Thyroid gland (tissue), 4 donors: ENCODE measurements at regions not wholly inside any gene's neighbourhood (a gene's known extent, or its start where the extent isn't known, plus 50 kb on each side); places are given as distances from the start of the nearest gene placed in this dataset.
"Not testable (repeated sequence)": the region's sequence is repeated elsewhere in the genome, so short reads cannot be mapped to it uniquely, and the experiment has no call there.

Experiments
- DNase-seq, 2 donors: peaks; one replicate each; pipeline ENCODE4 v3.0.0-alpha.2; 2019
- H3K27ac ChIP-seq, 3 donors: fragments of 200-600 bp; sonication (generic); 1 replicate in 2 of 3; 2 replicates in 1 of 3; pipeline ENCODE4 v1.5.1; 2016 to 2019; ENCODE audit warnings: mild to moderate bottlenecking in 1 of 3, moderate library complexity in 1 of 3
- H3K27me3 ChIP-seq: fragments of 200-600 bp; sonication (generic); one replicate; pipeline ENCODE4 v1.5.1; 2019
- H3K36me3 ChIP-seq, 2 donors: fragments of 200-600 bp; sonication (generic); one replicate each; pipeline ENCODE4 v1.5.1; 2016 to 2019
- H3K4me1 ChIP-seq, 2 donors: fragments of 200-600 bp; sonication (generic); one replicate each; pipeline ENCODE4 v1.5.1; 2017 to 2019
- H3K4me3 ChIP-seq, 3 donors: fragments of 200-600 bp; sonication (generic); replicated peaks in 1 of 3; 1 replicate in 2 of 3; 2 replicates in 1 of 3; pipeline ENCODE4 v1.5.1; 2016; ENCODE audit warnings: mild to moderate bottlenecking in 1 of 3
- H3K9me3 ChIP-seq: fragments of 200-600 bp; sonication (generic); one replicate; pipeline ENCODE4 v1.5.1; 2017
- POLR2A ChIP-seq, 2 donors: fragments of 450-650 bp; IDR thresholded peaks; one replicate each; pipeline ENCODE4 v1.6.1; 2017; ENCODE audit warnings: antibody characterized with exemption in 2 of 2, mild to moderate bottlenecking in 2 of 2, moderate library complexity in 1 of 2
- WGBS, 2 donors: methylation state at CpG; one replicate each; pipeline ENCODE4 v1.1.5; 2017; 5-methylcytosine and 5-hydroxymethylcytosine counted together
- intact Hi-C: fragments of 100-400 bp; cut with DNase I; formaldehyde crosslinking; loops from one replicate; pipeline ENCODE4 v1.15.1; 2023
- TF ChIP-seq, protein P1 (sequence below), 6 experiments: fragments of 200-600 bp in 3 of 6; fragments of 450-650 bp in 3 of 6; sonication (generic) in 3 of 6; IDR thresholded peaks; one replicate each; pipeline ENCODE4 v1.5.1; 2016 to 2019; ENCODE audit warnings: antibody characterized with exemption in 6 of 6, mild to moderate bottlenecking in 2 of 6, inconsistent platforms in 1 of 6, moderate library complexity in 1 of 6

- Histone ChIP-seq H3K4me1 (no peaks in the 10 kb centered on the region), H3K27me3 (no peaks in the 10 kb centered on the region), H3K4me3 (no peak overlapping the region), H3K9me3 (no peaks in the 10 kb centered on the region), H3K27ac (no peak overlapping the region), H3K36me3 (no peaks in the 10 kb centered on the region)
- intact Hi-C loops: no loop called here
- 79 to 84% methylated on average over 7 of the region's 7 CpGs for WGBS, 2 donors
- no peak for TF ChIP-seq POLR2A (IDR thresholded peaks at IDR 0.05)
- TF ChIP-seq, protein P1, sequence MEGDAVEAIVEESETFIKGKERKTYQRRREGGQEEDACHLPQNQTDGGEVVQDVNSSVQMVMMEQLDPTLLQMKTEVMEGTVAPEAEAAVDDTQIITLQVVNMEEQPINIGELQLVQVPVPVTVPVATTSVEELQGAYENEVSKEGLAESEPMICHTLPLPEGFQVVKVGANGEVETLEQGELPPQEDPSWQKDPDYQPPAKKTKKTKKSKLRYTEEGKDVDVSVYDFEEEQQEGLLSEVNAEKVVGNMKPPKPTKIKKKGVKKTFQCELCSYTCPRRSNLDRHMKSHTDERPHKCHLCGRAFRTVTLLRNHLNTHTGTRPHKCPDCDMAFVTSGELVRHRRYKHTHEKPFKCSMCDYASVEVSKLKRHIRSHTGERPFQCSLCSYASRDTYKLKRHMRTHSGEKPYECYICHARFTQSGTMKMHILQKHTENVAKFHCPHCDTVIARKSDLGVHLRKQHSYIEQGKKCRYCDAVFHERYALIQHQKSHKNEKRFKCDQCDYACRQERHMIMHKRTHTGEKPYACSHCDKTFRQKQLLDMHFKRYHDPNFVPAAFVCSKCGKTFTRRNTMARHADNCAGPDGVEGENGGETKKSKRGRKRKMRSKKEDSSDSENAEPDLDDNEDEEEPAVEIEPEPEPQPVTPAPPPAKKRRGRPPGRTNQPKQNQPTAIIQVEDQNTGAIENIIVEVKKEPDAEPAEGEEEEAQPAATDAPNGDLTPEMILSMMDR (IDR thresholded peaks at IDR 0.05): no peak
- DNase-seq: no peak
Measured at GRCh38 chr13:53285896-53286430, 257.4 kb downstream of the OLFM4 start.

DNA sequence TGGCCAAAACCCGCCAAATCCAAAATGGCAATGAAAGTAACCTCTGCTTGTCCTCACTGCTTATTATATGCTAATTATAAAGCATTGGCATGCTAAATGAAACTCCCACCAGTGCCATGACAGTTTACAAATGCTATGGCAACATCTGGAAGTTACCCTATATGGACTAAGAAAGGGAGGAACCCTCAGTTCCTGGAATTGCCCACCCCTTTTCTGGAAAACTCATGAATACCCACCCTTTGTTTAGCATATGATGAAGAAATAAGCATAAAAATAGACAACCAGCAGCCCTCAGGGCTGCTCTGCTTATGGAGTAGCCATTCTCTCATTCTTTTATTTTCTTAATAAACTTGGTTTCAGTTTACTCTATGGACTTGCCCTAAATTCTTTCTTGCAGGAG, 269.8 kb downstream of the OLFM4 start:
- no peak overlapping the region for H3K27ac ChIP-seq
- intact Hi-C loops: no loop called here
- H3K36me3 ChIP-seq: no peaks in the 10 kb centered on the region
- TF ChIP-seq POLR2A (IDR thresholded peaks at IDR 0.05): no peak
- TF ChIP-seq, protein P1 (IDR thresholded peaks at IDR 0.05): no peak
- no peaks in the 10 kb centered on the region for H3K9me3 ChIP-seq
- H3K27me3 ChIP-seq: no peaks in the 10 kb centered on the region
- WGBS, 2 donors: 100% methylated on average over 1 of the region's 1 CpG
- H3K4me1 ChIP-seq: no peaks in the 10 kb centered on the region
- no peak overlapping the region for H3K4me3 ChIP-seq
- DNase-seq: no peak

- no peaks in the 10 kb centered on the region for H3K36me3 ChIP-seq
- no peak for DNase-seq
- H3K9me3 ChIP-seq: no peaks in the 10 kb centered on the region
- WGBS, 2 donors: 23 to 40% methylated on average over 3 of the region's 3 CpGs
- no peaks in the 10 kb centered on the region for H3K4me1 ChIP-seq
- no peak overlapping the region for H3K4me3 ChIP-seq
- H3K27ac ChIP-seq: no peak overlapping the region
- no peak for TF ChIP-seq POLR2A (IDR thresholded peaks at IDR 0.05)
- TF ChIP-seq, protein P1 (IDR thresholded peaks at IDR 0.05): no peak
- intact Hi-C loops: no loop called here
- no peaks in the 10 kb centered on the region for H3K27me3 ChIP-seq
Measured at GRCh38 chr13:53301449-53301848, 272.8 kb downstream of the OLFM4 start.

- H3K27me3 ChIP-seq, H3K36me3 ChIP-seq, H3K4me1 ChIP-seq, H3K4me3 ChIP-seq, DNase-seq, intact Hi-C loops, H3K27ac ChIP-seq, H3K9me3 ChIP-seq: not testable (repeated sequence)
- WGBS, 2 donors: 86 to 93% methylated on average over 1 of the region's 1 CpG
Measured at GRCh38 chr13:53305419-53305818, 276.8 kb downstream of the OLFM4 start.

- intact Hi-C loops: no loop called here
- H3K27ac ChIP-seq: no peak overlapping the region
- no peaks in the 10 kb centered on the region for H3K27me3 ChIP-seq
- no peaks in the 10 kb centered on the region for H3K9me3 ChIP-seq
- 71 to 84% methylated on average over 4 of the region's 4 CpGs for WGBS, 2 donors
- H3K4me1 ChIP-seq: no peaks in the 10 kb centered on the region
- H3K36me3 ChIP-seq: no peaks in the 10 kb centered on the region
- TF ChIP-seq, protein P1 (IDR thresholded peaks at IDR 0.05): no peak
- no peak for TF ChIP-seq POLR2A (IDR thresholded peaks at IDR 0.05)
- no peak for DNase-seq
- H3K4me3 ChIP-seq: no peak overlapping the region
Measured at GRCh38 chr13:53310786-53311185, 282.2 kb downstream of the OLFM4 start.

- intact Hi-C loops: no loop called here
Measured at GRCh38 chr13:53311561-53311960, 282.9 kb downstream of the OLFM4 start.

More at GRCh38 chr13:53311561-53311960, 282.9 kb downstream of the OLFM4 start:
- DNase-seq: no peak
- H3K4me3 ChIP-seq: no peak overlapping the region
- 26 to 81% methylated on average over 1 of the region's 1 CpG for WGBS, 2 donors
- no peak overlapping the region for H3K27ac ChIP-seq
- TF ChIP-seq, protein P1 (IDR thresholded peaks at IDR 0.05): no peak
- no peak for TF ChIP-seq POLR2A (IDR thresholded peaks at IDR 0.05)
- no peaks in the 10 kb centered on the region for H3K36me3 ChIP-seq
- no peaks in the 10 kb centered on the region for H3K4me1 ChIP-seq
- no peaks in the 10 kb centered on the region for H3K9me3 ChIP-seq
- H3K27me3 ChIP-seq: no peaks in the 10 kb centered on the region
